Liver (tissue), 8 donors: ENCODE measurements at regions not wholly inside any gene's neighbourhood (a gene's known extent, or its start where the extent isn't known, plus 50 kb on each side); places are given as distances from the start of the nearest gene placed in this dataset.

Experiments
- DNase-seq: peaks from one replicate; pipeline ENCODE4 v3.0.0-alpha.2; 2017; ENCODE audit warnings: low spot score
- H3K27ac ChIP-seq, 2 donors: one replicate each; pipeline ENCODE4 v1.7.0; 2013; ENCODE audit warnings: inconsistent platforms in 2 of 2, low read length in 2 of 2, control low read depth in 1 of 2, low read depth in 1 of 2, mild to moderate bottlenecking in 1 of 2
- H3K27me3 ChIP-seq, 4 donors: one replicate each; pipeline versions ENCODE4 v1.6.1 to v1.7.0; 2013; ENCODE audit warnings: low read length in 3 of 4, inconsistent platforms in 1 of 4, mild to moderate bottlenecking in 1 of 4, moderate library complexity in 1 of 4; ENCODE audit not compliant: control insufficient read depth in 4 of 4, insufficient read depth in 4 of 4
- H3K36me3 ChIP-seq, 4 donors: one replicate each; pipeline versions ENCODE4 v1.6.1 to v1.7.0; 2013; ENCODE audit warnings: low read length in 3 of 4, mild to moderate bottlenecking in 3 of 4, low read depth in 1 of 4, moderate library complexity in 1 of 4; ENCODE audit not compliant: control insufficient read depth in 4 of 4, insufficient read depth in 3 of 4
- H3K4me1 ChIP-seq, 4 donors: one replicate each; pipeline versions ENCODE4 v1.6.1 to v1.7.0; 2013; ENCODE audit warnings: low read length in 3 of 4, mild to moderate bottlenecking in 3 of 4, moderate library complexity in 1 of 4; ENCODE audit not compliant: control insufficient read depth in 4 of 4, insufficient read depth in 4 of 4
- H3K4me3 ChIP-seq, 3 donors: one replicate each; pipeline versions ENCODE4 v1.6.1 to v1.7.0; 2013; ENCODE audit warnings: low read length in 3 of 3, control low read depth in 1 of 3, low read depth in 1 of 3, mild to moderate bottlenecking in 1 of 3
- H3K9ac ChIP-seq, 2 donors: one replicate each; pipeline ENCODE4 v1.7.0; 2013; ENCODE audit warnings: low read length in 2 of 2, mild to moderate bottlenecking in 2 of 2, moderate library complexity in 2 of 2, control low read depth in 1 of 2, low read depth in 1 of 2
- H3K9me3 ChIP-seq, 4 donors: one replicate each; pipeline versions ENCODE4 v1.6.1 to v1.7.0; 2013; ENCODE audit warnings: low read length in 3 of 4; ENCODE audit not compliant: control insufficient read depth in 4 of 4
- CTCF ChIP-seq: fragments of 150-350 bp; IDR thresholded peaks from 2 replicates; pipeline ENCODE4 v1.5.1; 2017; ENCODE audit warnings: improper control_type of control experiment, low read depth, low read length; ENCODE audit not compliant: missing input control
- EGR1 ChIP-seq, 2 donors: IDR thresholded peaks; 2 replicates each; pipeline ENCODE4 v1.6.1; 2016 to 2018; ENCODE audit warnings: antibody characterized with exemption in 2 of 2, low read depth in 2 of 2
- FOXA1 ChIP-seq: IDR thresholded peaks from 2 replicates; pipeline ENCODE4 v1.6.1; 2016; ENCODE audit warnings: antibody characterized with exemption
- FOXA2 ChIP-seq: IDR thresholded peaks from 2 replicates; pipeline ENCODE4 v1.6.1; 2016; ENCODE audit warnings: antibody characterized with exemption
- GABPA ChIP-seq, 2 donors: IDR thresholded peaks in 1 of 2; conservative IDR thresholded peaks in 1 of 2; 2 replicates each; pipeline ENCODE4 v1.6.1; 2016; ENCODE audit warnings: antibody characterized with exemption in 2 of 2, mild to moderate bottlenecking in 1 of 2, moderate library complexity in 1 of 2
- JUND ChIP-seq, 2 donors: IDR thresholded peaks; 2 replicates each; pipeline ENCODE4 v1.6.1; 2016; ENCODE audit warnings: antibody characterized with exemption in 2 of 2
- MAX ChIP-seq: IDR thresholded peaks from 2 replicates; pipeline ENCODE4 v1.6.1; 2016; ENCODE audit warnings: antibody characterized with exemption
- NR2F2 ChIP-seq: IDR thresholded peaks from 2 replicates; pipeline ENCODE4 v1.6.1; 2016; ENCODE audit warnings: antibody characterized with exemption
- RAD21 ChIP-seq, 2 donors: IDR thresholded peaks; 2 replicates each; pipeline ENCODE4 v1.6.1; 2016; ENCODE audit warnings: antibody characterized with exemption in 2 of 2, mild to moderate bottlenecking in 2 of 2
- REST ChIP-seq: IDR thresholded peaks from 2 replicates; pipeline ENCODE4 v1.6.1; 2016; ENCODE audit warnings: antibody characterized with exemption, mild to moderate bottlenecking
- SP1 ChIP-seq: IDR thresholded peaks from 2 replicates; pipeline ENCODE4 v1.6.1; 2018; ENCODE audit warnings: antibody characterized with exemption, mild to moderate bottlenecking
- TAF1 ChIP-seq: conservative IDR thresholded peaks from 2 replicates; pipeline ENCODE4 v1.6.1; 2016; ENCODE audit warnings: antibody characterized with exemption, mild to moderate bottlenecking
- YY1 ChIP-seq: IDR thresholded peaks from 2 replicates; pipeline ENCODE4 v1.6.1; 2016; ENCODE audit warnings: antibody characterized with exemption, mild to moderate bottlenecking
- ZBTB33 ChIP-seq: IDR thresholded peaks from 2 replicates; pipeline ENCODE4 v1.6.1; 2016; ENCODE audit warnings: antibody characterized with exemption
- WGBS: extraction: QIAGEN DNeasy Blood & Tissue Kit; methylation state at CpG from one replicate; pipeline ENCODE4 v1.1.7; 2013; 5-methylcytosine and 5-hydroxymethylcytosine counted together
- donor health status: healthy.
- donor health status: healthy.
- donor health status: healthy.
- donor health status: healthy.
- donor health status: healthy.

DNA sequence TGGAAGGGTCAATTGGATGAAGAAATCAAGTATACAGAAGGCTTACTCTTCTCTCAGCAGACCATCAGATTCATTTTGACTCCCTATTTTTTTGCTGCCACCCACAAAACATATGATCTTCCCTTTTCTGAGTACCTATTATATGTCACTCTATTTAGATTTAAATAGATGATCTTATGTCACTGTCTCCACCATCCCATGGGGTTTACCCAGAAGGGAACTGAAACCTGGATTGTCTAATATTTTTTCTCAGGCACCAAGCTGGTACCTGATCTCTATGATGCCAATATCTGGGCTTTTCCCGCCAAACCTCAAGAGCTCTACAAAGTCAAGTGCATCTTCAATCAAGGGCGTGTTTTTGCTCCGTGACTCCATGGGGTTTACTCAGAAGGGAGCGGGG, 118.7 kb downstream of the GAS1 start:
- Histone ChIP-seq H3K9me3 (peaks cover 0 to 3% (median 1%) of the 10 kb centered on the region in 4 donors), H3K27me3 (no peaks in the 10 kb centered on the region), H3K27ac (no peak overlapping the region), H3K4me3 (no peak overlapping the region), H3K36me3 (no peaks in the 10 kb centered on the region), H3K4me1 (no peaks in the 10 kb centered on the region), H3K9ac (no peak overlapping the region)
- no peak for TF ChIP-seq YY1
- TF ChIP-seq JUND (IDR thresholded peaks at IDR 0.05), result no peak
- TF ChIP-seq SP1, result no peak
- no peak for TF ChIP-seq FOXA1
- TF ChIP-seq CTCF, result no peak
- no peak for TF ChIP-seq MAX
- 96% methylated on average over 4 of the region's 4 CpGs for WGBS
- DNase-seq, result no peak

- no peak for DNase-seq
- TF ChIP-seq JUND (IDR thresholded peaks at IDR 0.05) (no peak), TAF1 (no peak), GABPA (IDR thresholded peaks at IDR 0.05 in 1 of 2, conservative IDR thresholded peaks at IDR 0.05 in 1 of 2) (no peak), FOXA2 (no peak), FOXA1 (no peak), SP1 (no peak), REST (no peak), EGR1 (IDR thresholded peaks at IDR 0.05; ENCODE audit: low read depth in 2 of 2) (no peak), NR2F2 (no peak)
- no peaks in the 10 kb centered on the region for H3K36me3 ChIP-seq
- H3K4me1 ChIP-seq, result no peaks in the 10 kb centered on the region
- H3K9me3 ChIP-seq, result peaks cover 0 to 3% (median 1%) of the 10 kb centered on the region in 4 donors
- no peak overlapping the region for H3K9ac ChIP-seq
- no peak overlapping the region for H3K27ac ChIP-seq
- no peak overlapping the region for H3K4me3 ChIP-seq
- no peaks in the 10 kb centered on the region for H3K27me3 ChIP-seq
- WGBS, result 57% methylated on average over 1 of the region's 1 CpG
Observed at GRCh38 chr9:86827893-86828292, 119.4 kb downstream of the GAS1 start.

DNA sequence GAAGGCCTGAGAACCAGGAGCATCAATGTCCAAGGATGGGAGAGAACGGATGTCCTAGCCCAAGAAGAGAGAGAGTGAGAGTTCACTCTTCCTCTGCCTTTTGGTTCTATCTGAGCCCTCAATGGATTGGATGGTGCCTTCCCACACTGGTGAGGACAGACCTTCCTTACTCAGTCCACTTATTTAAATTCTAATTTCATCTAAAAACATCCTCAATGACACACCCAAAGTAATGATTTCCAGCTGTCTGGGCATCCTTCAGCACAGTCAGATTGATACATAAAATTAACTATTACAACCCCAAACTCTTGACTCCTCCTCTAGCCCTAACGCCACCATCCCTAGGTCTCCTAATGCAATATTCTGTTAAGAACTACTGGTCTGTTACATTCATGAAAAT, 122.0 kb downstream of the GAS1 start:
- H3K36me3 ChIP-seq, result no peaks in the 10 kb centered on the region
- no peaks in the 10 kb centered on the region for H3K27me3 ChIP-seq
- TF ChIP-seq FOXA1 (no peak), CTCF (no peak), MAX (no peak), EGR1 (IDR thresholded peaks at IDR 0.05; ENCODE audit: low read depth in 2 of 2) (no peak), NR2F2 (no peak), ZBTB33 (no peak), RAD21 (IDR thresholded peaks at IDR 0.05) (no peak), FOXA2 (no peak)

More for the DNA sequence above, 122.0 kb downstream of the GAS1 start:
- Histone ChIP-seq H3K4me3 (no peak overlapping the region), H3K9me3 (peaks cover 0 to 3% (median 1%) of the 10 kb centered on the region in 4 donors), H3K9ac (no peak overlapping the region), H3K27ac (no peak overlapping the region), H3K4me1 (no peaks in the 10 kb centered on the region)
- WGBS, result 87% methylated on average over 2 of the region's 2 CpGs
- DNase-seq, result no peak
